Endothelial cell of umbilical vein (primary cell): ENCODE measurements at regions not wholly inside any gene's neighbourhood (a gene's known extent, or its start where the extent isn't known, plus 50 kb on each side); places are given as distances from the start of the nearest gene placed in this dataset.

Source experiments
- CTCF ChIP-seq, 2 donors: IDR thresholded peaks; 1 replicate in 1 of 2; 2 replicates in 1 of 2; pipeline ENCODE4 v1.5.1; 2011; ENCODE audit warnings: low read length in 2 of 2, mild to moderate bottlenecking in 2 of 2, moderate library complexity in 2 of 2, control low read depth in 1 of 2, inconsistent platforms in 1 of 2, low read depth in 1 of 2; ENCODE audit not compliant: insufficient read depth in 1 of 2; ENCODE audit errors: extremely low read depth in 1 of 2
- EZH2 ChIP-seq: IDR thresholded peaks from 2 replicates; pipeline ENCODE4 v1.6.1; 2012; ENCODE audit warnings: borderline replicate concordance, low read depth, mild to moderate bottlenecking, moderate library complexity, low read length, inconsistent platforms; ENCODE audit not compliant: severe bottlenecking
- FOS ChIP-seq: IDR thresholded peaks from 2 replicates; pipeline ENCODE4 v1.6.1; 2011; ENCODE audit warnings: mild to moderate bottlenecking, low read length, moderate library complexity, borderline replicate concordance; ENCODE audit not compliant: insufficient read depth
- GATA2 ChIP-seq: IDR thresholded peaks from 2 replicates; pipeline ENCODE4 v1.7.0; 2011; ENCODE audit warnings: low read depth, mild to moderate bottlenecking, moderate library complexity, mixed read lengths, low read length; ENCODE audit not compliant: insufficient read length, insufficient read depth
- JUN ChIP-seq: IDR thresholded peaks from 2 replicates; pipeline ENCODE4 v1.6.1; 2011; ENCODE audit warnings: borderline replicate concordance, low read depth; ENCODE audit not compliant: insufficient read length, insufficient read depth
- MAX ChIP-seq: IDR thresholded peaks from 2 replicates; pipeline ENCODE4 v1.6.1; 2011; ENCODE audit not compliant: insufficient read depth, insufficient read length
- MYC ChIP-seq: IDR thresholded peaks from one replicate; pipeline ENCODE4 v1.6.1; 2011; ENCODE audit warnings: mild to moderate bottlenecking, low read depth, low read length
- POLR2A ChIP-seq: IDR thresholded peaks from 2 replicates; pipeline ENCODE4 v1.6.1; 2012; ENCODE audit warnings: low read depth, mild to moderate bottlenecking, control low read depth, low read length
- POLR2AphosphoS5 ChIP-seq: IDR thresholded peaks from 2 replicates; pipeline ENCODE4 v1.6.1; 2012; ENCODE audit warnings: low read depth, mild to moderate bottlenecking, control low read depth, low read length, moderate library complexity; ENCODE audit not compliant: insufficient read depth

- no peak for TF ChIP-seq POLR2AphosphoS5
- no peak for TF ChIP-seq CTCF (IDR thresholded peaks at IDR 0.05; ENCODE audit: extremely low read depth in 1 of 2, insufficient read depth in 1 of 2, low read depth in 1 of 2, low read length in 2 of 2)
- TF ChIP-seq POLR2A: no peak
- TF ChIP-seq MAX: no peak
- no peak for TF ChIP-seq MYC
- TF ChIP-seq EZH2: no peak
- TF ChIP-seq JUN: no peak
- TF ChIP-seq GATA2: no peak
- TF ChIP-seq FOS: no peak
Measured at GRCh38 chr2:9690716-9691498, 60.1 kb upstream of the YWHAQ start.
